ENCODE measurements at regions not wholly inside any gene's neighbourhood (a gene's known extent, or its start where the extent isn't known, plus 50 kb on each side); places are given as distances from the start of the nearest gene placed in this dataset.

GRCh38 chr3:193049935-193050334 is 132.3 kb upstream of the MB21D2 start:
- Histone ChIP-seq H3K36me3 (ENCODE audit: insufficient read depth, low read length) (no peaks in the 10 kb centered on the region), H3K27me3 (ENCODE audit: low read length) (no peaks in the 10 kb centered on the region), H2AFZ (ENCODE audit: low read length) (no peak overlapping the region), H3K9me3 (ENCODE audit: low read length) (no peaks in the 10 kb centered on the region), H3K27ac (ENCODE audit: low read length) (no peak overlapping the region), H3K4me3 (ENCODE audit: low read length) (no peak overlapping the region), H3K9me2 (replicated peaks; ENCODE audit: insufficient read depth, low read length) (no peaks in the 10 kb centered on the region), H3K4me1 (ENCODE audit: low read length) (no peaks in the 10 kb centered on the region), H3K79me2 (ENCODE audit: low read length) (no peaks in the 10 kb centered on the region), H3K4me2 (ENCODE audit: low read depth, low read length, poor library complexity, severe bottlenecking) (no peak overlapping the region), H4K20me1 (ENCODE audit: insufficient read depth, low read depth, low read length) (no peaks in the 10 kb centered on the region), H3K9ac (ENCODE audit: low read length) (no peak overlapping the region)
- no peak for DNase-seq

GRCh38 chr3:193051314-193051713 is 133.7 kb upstream of the MB21D2 start:
- DNase-seq, result no peak
- no peaks in the 10 kb centered on the region for H3K79me2 ChIP-seq (ENCODE audit: low read length)
- no peak overlapping the region for H3K4me2 ChIP-seq (ENCODE audit: low read depth, low read length, poor library complexity, severe bottlenecking)
- no peaks in the 10 kb centered on the region for H3K9me2 ChIP-seq (replicated peaks; ENCODE audit: insufficient read depth, low read length)
- H3K27ac ChIP-seq (ENCODE audit: low read length), result no peak overlapping the region
- no peaks in the 10 kb centered on the region for H3K27me3 ChIP-seq (ENCODE audit: low read length)
- H2AFZ ChIP-seq (ENCODE audit: low read length), result no peak overlapping the region
- H3K9me3 ChIP-seq (ENCODE audit: low read length), result no peaks in the 10 kb centered on the region
- H4K20me1 ChIP-seq (ENCODE audit: insufficient read depth, low read depth, low read length), result no peaks in the 10 kb centered on the region
- H3K9ac ChIP-seq (ENCODE audit: low read length), result no peak overlapping the region
- no peak overlapping the region for H3K4me3 ChIP-seq (ENCODE audit: low read length)
- no peaks in the 10 kb centered on the region for H3K4me1 ChIP-seq (ENCODE audit: low read length)
- H3K36me3 ChIP-seq (ENCODE audit: insufficient read depth, low read length), result no peaks in the 10 kb centered on the region

- H2AFZ ChIP-seq (ENCODE audit: low read length), result no peak overlapping the region
Measured at GRCh38 chr3:193052354-193053045, 134.8 kb upstream of the MB21D2 start.

DNA sequence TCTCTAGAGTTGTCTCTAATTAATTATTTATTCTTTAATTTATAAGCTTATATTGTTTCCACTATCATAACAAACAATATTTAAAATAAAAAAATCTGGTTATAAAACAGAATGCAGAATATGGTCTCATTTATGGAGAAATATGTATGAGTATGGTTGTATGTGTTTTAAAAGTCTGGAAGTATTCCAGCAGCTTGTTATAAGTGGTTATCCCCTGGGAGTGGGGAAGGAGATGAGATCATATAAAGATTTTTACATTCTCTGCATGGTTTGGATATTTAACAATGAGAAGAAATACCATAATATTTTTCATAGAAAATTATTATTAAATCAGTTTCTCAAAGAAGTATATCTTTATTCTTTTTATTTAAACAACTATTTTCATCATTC is 135.4 kb upstream of the MB21D2 start:
- no peaks in the 10 kb centered on the region for H3K79me2 ChIP-seq (ENCODE audit: low read length)
- H3K4me3 ChIP-seq (ENCODE audit: low read length), result no peak overlapping the region
- no peak for DNase-seq
- no peaks in the 10 kb centered on the region for H3K27me3 ChIP-seq (ENCODE audit: low read length)
- no peaks in the 10 kb centered on the region for H3K9me3 ChIP-seq (ENCODE audit: low read length)
- no peak overlapping the region for H3K27ac ChIP-seq (ENCODE audit: low read length)
- no peaks in the 10 kb centered on the region for H3K9me2 ChIP-seq (replicated peaks; ENCODE audit: insufficient read depth, low read length)
- no peak overlapping the region for H3K9ac ChIP-seq (ENCODE audit: low read length)
- no peak overlapping the region for H3K4me2 ChIP-seq (ENCODE audit: low read depth, low read length, poor library complexity, severe bottlenecking)
- H2AFZ ChIP-seq (ENCODE audit: low read length), result no peak overlapping the region
- no peaks in the 10 kb centered on the region for H4K20me1 ChIP-seq (ENCODE audit: insufficient read depth, low read depth, low read length)
- H3K4me1 ChIP-seq (ENCODE audit: low read length), result no peaks in the 10 kb centered on the region
- H3K36me3 ChIP-seq (ENCODE audit: insufficient read depth, low read length), result no peaks in the 10 kb centered on the region

More at GRCh38 chr3:193052354-193053045, 134.8 kb upstream of the MB21D2 start:
- Histone ChIP-seq H3K4me1 (ENCODE audit: low read length) (no peaks in the 10 kb centered on the region), H3K27ac (ENCODE audit: low read length) (no peak overlapping the region), H3K79me2 (ENCODE audit: low read length) (no peaks in the 10 kb centered on the region), H3K36me3 (ENCODE audit: insufficient read depth, low read length) (no peaks in the 10 kb centered on the region), H3K27me3 (ENCODE audit: low read length) (no peaks in the 10 kb centered on the region), H3K9me3 (ENCODE audit: low read length) (no peaks in the 10 kb centered on the region), H3K9ac (ENCODE audit: low read length) (no peak overlapping the region), H4K20me1 (ENCODE audit: insufficient read depth, low read depth, low read length) (no peaks in the 10 kb centered on the region), H3K4me3 (ENCODE audit: low read length) (no peak overlapping the region), H3K9me2 (replicated peaks; ENCODE audit: insufficient read depth, low read length) (no peaks in the 10 kb centered on the region), H3K4me2 (ENCODE audit: low read depth, low read length, poor library complexity, severe bottlenecking) (no peak overlapping the region)
- DNase-seq, result no peak

DNA sequence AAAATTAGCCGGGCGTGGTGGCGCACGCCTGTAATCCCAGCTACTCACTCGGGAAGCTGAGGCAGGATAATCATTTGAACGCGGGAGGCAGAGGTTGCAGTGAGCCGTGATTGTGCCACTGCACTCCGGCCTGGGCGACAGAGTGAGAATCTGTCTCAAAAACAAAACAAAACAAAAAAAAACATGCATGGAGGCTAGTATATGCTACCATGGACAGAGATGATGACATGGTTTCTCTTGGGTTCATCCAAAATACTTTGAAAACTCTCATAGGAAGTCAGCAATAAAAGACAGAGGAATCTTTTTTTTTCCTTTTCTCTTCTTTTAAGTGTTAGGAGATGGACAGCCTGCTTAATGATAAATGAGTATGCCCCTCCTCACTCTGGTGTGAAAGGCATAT is 137.7 kb upstream of the MB21D2 start:
- no peaks in the 10 kb centered on the region for H3K4me1 ChIP-seq (ENCODE audit: low read length)
- H3K36me3 ChIP-seq (ENCODE audit: insufficient read depth, low read length), result no peaks in the 10 kb centered on the region
- H3K27ac ChIP-seq (ENCODE audit: low read length), result no peak overlapping the region
- no peaks in the 10 kb centered on the region for H4K20me1 ChIP-seq (ENCODE audit: insufficient read depth, low read depth, low read length)
- no peak overlapping the region for H2AFZ ChIP-seq (ENCODE audit: low read length)
- no peak overlapping the region for H3K4me3 ChIP-seq (ENCODE audit: low read length)
- no peaks in the 10 kb centered on the region for H3K27me3 ChIP-seq (ENCODE audit: low read length)
- no peak overlapping the region for H3K4me2 ChIP-seq (ENCODE audit: low read depth, low read length, poor library complexity, severe bottlenecking)
- no peak overlapping the region for H3K9ac ChIP-seq (ENCODE audit: low read length)
- no peaks in the 10 kb centered on the region for H3K9me2 ChIP-seq (replicated peaks; ENCODE audit: insufficient read depth, low read length)
- DNase-seq, result no peak
- H3K79me2 ChIP-seq (ENCODE audit: low read length), result no peaks in the 10 kb centered on the region
- H3K9me3 ChIP-seq (ENCODE audit: low read length), result no peaks in the 10 kb centered on the region

- Histone ChIP-seq H3K79me2 (ENCODE audit: low read length) (no peaks in the 10 kb centered on the region), H3K4me3 (ENCODE audit: low read length) (no peak overlapping the region)
Measured at GRCh38 chr3:193057616-193058015, 140.0 kb upstream of the MB21D2 start.

GRCh38 chr3:193060748-193061546 is 143.3 kb upstream of the MB21D2 start:
- H2AFZ ChIP-seq (ENCODE audit: low read length), result no peak overlapping the region
- H3K4me3 ChIP-seq (ENCODE audit: low read length), result no peak overlapping the region
- no peaks in the 10 kb centered on the region for H3K9me2 ChIP-seq (replicated peaks; ENCODE audit: insufficient read depth, low read length)
- no peak overlapping the region for H3K9ac ChIP-seq (ENCODE audit: low read length)
- no peak for DNase-seq
- H3K79me2 ChIP-seq (ENCODE audit: low read length), result no peaks in the 10 kb centered on the region
- no peaks in the 10 kb centered on the region for H4K20me1 ChIP-seq (ENCODE audit: insufficient read depth, low read depth, low read length)
- no peak overlapping the region for H3K27ac ChIP-seq (ENCODE audit: low read length)
- no peaks in the 10 kb centered on the region for H3K9me3 ChIP-seq (ENCODE audit: low read length)
- H3K36me3 ChIP-seq (ENCODE audit: insufficient read depth, low read length), result no peaks in the 10 kb centered on the region
- no peaks in the 10 kb centered on the region for H3K4me1 ChIP-seq (ENCODE audit: low read length)
- H3K4me2 ChIP-seq (ENCODE audit: low read depth, low read length, poor library complexity, severe bottlenecking), result no peak overlapping the region
- no peaks in the 10 kb centered on the region for H3K27me3 ChIP-seq (ENCODE audit: low read length)

More at GRCh38 chr3:193057616-193058015, 140.0 kb upstream of the MB21D2 start:
- Histone ChIP-seq H3K9me3 (ENCODE audit: low read length) (no peaks in the 10 kb centered on the region), H4K20me1 (ENCODE audit: insufficient read depth, low read depth, low read length) (no peaks in the 10 kb centered on the region), H3K36me3 (ENCODE audit: insufficient read depth, low read length) (no peaks in the 10 kb centered on the region), H3K27me3 (ENCODE audit: low read length) (no peaks in the 10 kb centered on the region), H3K9me2 (replicated peaks; ENCODE audit: insufficient read depth, low read length) (no peaks in the 10 kb centered on the region), H2AFZ (ENCODE audit: low read length) (no peak overlapping the region), H3K4me2 (ENCODE audit: low read depth, low read length, poor library complexity, severe bottlenecking) (no peak overlapping the region), H3K9ac (ENCODE audit: low read length) (no peak overlapping the region), H3K4me1 (ENCODE audit: low read length) (no peaks in the 10 kb centered on the region), H3K27ac (ENCODE audit: low read length) (no peak overlapping the region)
- no peak for DNase-seq

- no peak overlapping the region for H3K9ac ChIP-seq (ENCODE audit: low read length)
- no peak overlapping the region for H3K4me2 ChIP-seq (ENCODE audit: low read depth, low read length, poor library complexity, severe bottlenecking)
- H3K27me3 ChIP-seq (ENCODE audit: low read length), result no peaks in the 10 kb centered on the region
- H3K9me3 ChIP-seq (ENCODE audit: low read length), result no peaks in the 10 kb centered on the region
- H3K27ac ChIP-seq (ENCODE audit: low read length), result no peak overlapping the region
- H4K20me1 ChIP-seq (ENCODE audit: insufficient read depth, low read depth, low read length), result no peaks in the 10 kb centered on the region
- H3K4me1 ChIP-seq (ENCODE audit: low read length), result peaks cover 3% of the 10 kb centered on the region; the same call in 1 of the 2 replicates
- no peak overlapping the region for H3K4me3 ChIP-seq (ENCODE audit: low read length)
- no peak for DNase-seq
- no peaks in the 10 kb centered on the region for H3K79me2 ChIP-seq (ENCODE audit: low read length)
- H3K9me2 ChIP-seq (replicated peaks; ENCODE audit: insufficient read depth, low read length), result no peaks in the 10 kb centered on the region; the same call in 1 of the 2 replicates
- H2AFZ ChIP-seq (ENCODE audit: low read length), result no peak overlapping the region
- H3K36me3 ChIP-seq (ENCODE audit: insufficient read depth, low read length), result no peaks in the 10 kb centered on the region
Measured at GRCh38 chr3:193068365-193068764, 150.7 kb upstream of the MB21D2 start.
